K562 (cell line): ENCODE measurements at regions not wholly inside any gene's neighbourhood (a gene's known extent, or its start where the extent isn't known, plus 50 kb on each side); places are given as distances from the start of the nearest gene placed in this dataset.

Experiments
- ATAC-seq: fragments of 200-7000 bp; cut with Tn5 transposase; 3 replicates; pipeline ENCODE4 v1.9.1; 2020; ENCODE audit warnings: moderate library complexity
- BruUV-seq: library from RNA; stranded (reverse); fragments of 400-500 nt; replicated peaks from 2 replicates; lab custom pipeline; 2021; lab: Mats Ljungman, UMichigan
- CTCF ChIA-PET: fragments of 300-600 bp; formaldehyde crosslinking; extraction: SDS; loops from one replicate; lab custom pipeline; 2021; ENCODE audit warnings: low intra/inter-chr PET ratio; lab: Yijun Ruan, JAX
- POLR2A ChIA-PET: fragments of 300-600, 350-650 bp; sonication (Branson Sonifier 250); formaldehyde crosslinking; extraction: SDS; loops from one replicate; lab custom pipeline; 2021; ENCODE audit warnings: antibody characterized with exemption, inconsistent platforms; lab: Yijun Ruan, JAX
- DNase-seq, 4 experiments: peaks; one replicate each; pipeline versions ENCODE4 v3.0.0 to v3.0.0-alpha.2; 2011 to 2018; ENCODE audit warnings: low spot score in 3 of 4, mixed read lengths in 3 of 4; ENCODE audit errors: extremely low read depth in 1 of 4
- FAIRE-seq: peaks from 2 replicates; lab custom pipeline; 2011; peaks lifted over from hg19 to GRCh38; lab: Jason Lieb, UNC
- H2AFZ ChIP-seq: 2 replicates; pipeline ENCODE4 v1.6.0; 2011; ENCODE audit warnings: low read depth, low read length, control low read depth, inconsistent platforms
- H3K27ac ChIP-seq: fragments of 200-600 bp; 3 replicates; pipeline ENCODE4 v1.8.0; 2011; ENCODE audit warnings: low read depth, mild to moderate bottlenecking, control low read depth, inconsistent platforms, low read length, moderate library complexity, mixed read lengths; ENCODE audit errors: extremely low read depth
- H3K27me3 ChIP-seq, 2 experiments: fragments of 300-600 bp in 1 of 2; 2 replicates in 1 of 2; 3 replicates in 1 of 2; pipeline versions ENCODE4 v1.6.0 to v1.8.0; 2011; ENCODE audit warnings: inconsistent platforms in 2 of 2, low read length in 2 of 2, mild to moderate bottlenecking in 1 of 2, mixed read lengths in 1 of 2, moderate library complexity in 1 of 2; ENCODE audit not compliant: control insufficient read depth in 2 of 2, insufficient read depth in 2 of 2
- H3K36me3 ChIP-seq: fragments of 300-600 bp; 3 replicates; pipeline ENCODE4 v1.8.0; 2011; ENCODE audit warnings: mild to moderate bottlenecking, low read length, inconsistent platforms; ENCODE audit not compliant: control insufficient read depth, insufficient read depth
- H3K4me1 ChIP-seq, 2 experiments: fragments of 200-600 bp in 1 of 2; replicated peaks in 1 of 2; 2 replicates in 1 of 2; 3 replicates in 1 of 2; pipeline versions ENCODE4 v1.5.1 to v1.8.0; 2011; ENCODE audit warnings: inconsistent platforms in 2 of 2, low read length in 2 of 2, mild to moderate bottlenecking in 1 of 2, mixed read lengths in 1 of 2, moderate library complexity in 1 of 2; ENCODE audit not compliant: control insufficient read depth in 2 of 2, insufficient read depth in 2 of 2
- H3K4me2 ChIP-seq: 2 replicates; pipeline ENCODE4 v1.6.1; 2011; ENCODE audit warnings: low read length, control low read depth, inconsistent platforms, mixed read lengths; ENCODE audit not compliant: insufficient read depth
- H3K4me3 ChIP-seq: fragments of 200-600 bp; sonication (generic), shearing (Covaris generic); 2 replicates; pipeline ENCODE4 v1.5.1; 2016; ENCODE audit warnings: control low read depth, inconsistent platforms
- H3K79me2 ChIP-seq: fragments of 200-600 bp; 3 replicates; pipeline ENCODE4 v1.8.0; 2011; ENCODE audit warnings: low read length, inconsistent platforms; ENCODE audit not compliant: control insufficient read depth, insufficient read depth
- H3K9ac ChIP-seq, 2 experiments: 2 replicates each; pipeline versions ENCODE4 v1.6.0 to v1.6.1; 2011; ENCODE audit warnings: low read depth in 2 of 2, low read length in 2 of 2, control low read depth in 1 of 2, inconsistent platforms in 1 of 2, mild to moderate bottlenecking in 1 of 2, mixed read lengths in 1 of 2; ENCODE audit not compliant: insufficient read depth in 1 of 2
- H3K9me1 ChIP-seq: one replicate; pipeline ENCODE4 v1.6.0; 2011; ENCODE audit warnings: inconsistent platforms, mild to moderate bottlenecking, low read length, moderate library complexity; ENCODE audit not compliant: control insufficient read depth, insufficient read depth
- H3K9me3 ChIP-seq: replicated peaks from 2 replicates; pipeline ENCODE4 v1.5.1; 2011; ENCODE audit warnings: low read depth, low read length, inconsistent platforms; ENCODE audit not compliant: control insufficient read depth, insufficient read depth
- H4K20me1 ChIP-seq: replicated peaks from 2 replicates; pipeline ENCODE4 v1.6.1; 2011; ENCODE audit warnings: low read length, inconsistent platforms, mixed read lengths; ENCODE audit not compliant: control insufficient read depth, insufficient read depth
- AFF1 ChIP-seq, 2 experiments: fragments of 450-650 bp; IDR thresholded peaks; 2 replicates each; pipeline ENCODE4 v1.6.1; 2018; ENCODE audit warnings: mild to moderate bottlenecking in 2 of 2, low read depth in 1 of 2; ENCODE audit not compliant: partially characterized antibody in 2 of 2
- MXI1 ChIP-seq: IDR thresholded peaks from 2 replicates; pipeline ENCODE4 v1.6.1; 2011; ENCODE audit warnings: low read depth, mild to moderate bottlenecking, improper control_type of control experiment, low read length
- NCOA2 ChIP-seq, 2 experiments: fragments of 450-650 bp; IDR thresholded peaks; 2 replicates each; pipeline ENCODE4 v1.6.1; 2018; ENCODE audit warnings: mild to moderate bottlenecking in 2 of 2, moderate library complexity in 1 of 2; ENCODE audit not compliant: partially characterized antibody in 2 of 2
- NKRF ChIP-seq: fragments of 450-650 bp; IDR thresholded peaks from 2 replicates; pipeline ENCODE4 v1.6.1; 2016; ENCODE audit warnings: borderline replicate concordance
- PYGO2 ChIP-seq: fragments of 450-650 bp; IDR thresholded peaks from 2 replicates; pipeline ENCODE4 v1.6.1; 2016; ENCODE audit warnings: mild to moderate bottlenecking, missing genetic modification characterization, moderate library complexity, missing compliant biosample characterization
- RERE ChIP-seq: sonication (generic); formaldehyde crosslinking; IDR thresholded peaks from 2 replicates; pipeline ENCODE4 v1.8.0; 2023; ENCODE audit warnings: missing genetic modification reagents, mild to moderate bottlenecking, borderline replicate concordance
- STAG1 ChIP-seq: sonication (generic); formaldehyde crosslinking; IDR thresholded peaks from 2 replicates; pipeline ENCODE4 v1.5.0; 2020; ENCODE audit warnings: missing genetic modification reagents, borderline replicate concordance
- ZBTB43 ChIP-seq: sonication (generic); formaldehyde crosslinking; IDR thresholded peaks from 2 replicates; pipeline ENCODE4 v1.8.0; 2023; ENCODE audit warnings: mild to moderate bottlenecking, missing genetic modification reagents
- ZNF165 ChIP-seq: fragments of 250-450 bp; sonication (Bioruptor Pico); IDR thresholded peaks from 2 replicates; pipeline ENCODE4 v1.4.0; 2020; ENCODE audit warnings: borderline replicate concordance
- in situ Hi-C: fragments of 300-500 bp; cut with MboI; formaldehyde crosslinking; loops from 4 replicates; pipeline ENCODE4 v1.15.0; 2018; ENCODE audit warnings: inconsistent platforms, mixed read lengths
- intact Hi-C: fragments of 100-400 bp; cut with micrococcal nuclease; formaldehyde crosslinking; loops from 2 replicates; pipeline ENCODE4 v1.14.2; 2022

- ChIA-PET POLR2A (no interaction called here), CTCF (no interaction called here)
- FAIRE-seq (peak; percentile 44), ATAC-seq (no peak), DNase-seq (no peak)
- no peak overlapping the region for H3K27ac ChIP-seq
- H3K79me2 ChIP-seq = no peaks in the 10 kb centered on the region
- no peak overlapping the region for H3K4me2 ChIP-seq
- H3K9me1 ChIP-seq = no peaks in the 10 kb centered on the region
- H3K9ac ChIP-seq = no peak overlapping the region
- no TSS peak for BruUV-seq
- H2AFZ ChIP-seq = no peak overlapping the region
- no peaks in the 10 kb centered on the region for H3K27me3 ChIP-seq
- H3K9me3 ChIP-seq = no peaks in the 10 kb centered on the region
- H4K20me1 ChIP-seq = no peaks in the 10 kb centered on the region
- intact Hi-C loops = no loop called here
- in situ Hi-C loops = no loop called here
- no peak overlapping the region for H3K4me3 ChIP-seq
- no peaks in the 10 kb centered on the region; a peak in 1 of 5 replicates for H3K4me1 ChIP-seq
- no peaks in the 10 kb centered on the region for H3K36me3 ChIP-seq
- TF ChIP-seq NCOA2 (IDR thresholded peaks at IDR 0.05; ENCODE audit: partially characterized antibody in 2 of 2) (no peak), MXI1 (no peak), RERE (CRISPR knock-in tag) (no peak), ZBTB43 (no peak), STAG1 (no peak), AFF1 (IDR thresholded peaks at IDR 0.05; ENCODE audit: low read depth in 1 of 2, partially characterized antibody in 2 of 2) (no peak), ZNF165 (CRISPR knock-in tag) (no peak), PYGO2 (tag) (no peak), NKRF (no peak)
These were observed 586.9 kb upstream of the SGO1 start for GRCh38 chr3:20772869-20773268.
